ENCODE measurements at regions not wholly inside any gene's neighbourhood (a gene's known extent, or its start where the extent isn't known, plus 50 kb on each side); places are given as distances from the start of the nearest gene placed in this dataset.

- TF ChIP-seq CTCF (IDR thresholded peaks at IDR 0.05; ENCODE audit: poor library complexity) (no peak), EZH2 (IDR thresholded peaks at IDR 0.05; ENCODE audit: borderline replicate concordance) (no peak), EZH2phosphoT487 (IDR thresholded peaks at IDR 0.05; ENCODE audit: low read depth, severe bottlenecking, unreplicated experiment) (no peak)
Measured at GRCh38 chr1:109847251-109847650, 63.4 kb upstream of the CSF1 start.
